ENCODE measurements at regions not wholly inside any gene's neighbourhood (a gene's known extent, or its start where the extent isn't known, plus 50 kb on each side); places are given as distances from the start of the nearest gene placed in this dataset.

GRCh38 chr4:141922236-141922635, 285.9 kb downstream of the IL15 start:
- no peak for DNase-seq (ENCODE audit: low spot score)

DNA sequence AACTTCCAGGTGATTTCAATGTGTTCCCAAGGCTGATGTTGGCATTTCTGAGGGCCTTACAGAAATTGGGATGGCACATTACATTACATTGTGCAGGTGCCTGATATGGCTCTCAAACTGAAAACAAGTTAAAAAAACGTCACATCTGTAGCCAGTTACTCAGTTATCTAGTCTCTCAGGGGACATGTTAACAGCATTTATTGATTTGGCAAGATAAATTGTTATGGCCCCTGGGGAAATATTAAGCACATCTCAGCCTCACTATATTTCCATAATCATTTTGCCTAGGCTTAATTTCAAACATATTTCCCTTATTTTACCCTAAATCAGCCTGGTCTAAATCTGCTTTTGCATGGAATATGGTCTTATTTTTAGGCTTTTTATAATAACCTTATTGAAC, 290.0 kb downstream of the IL15 start:
- DNase-seq (ENCODE audit: low spot score), result no peak

DNA sequence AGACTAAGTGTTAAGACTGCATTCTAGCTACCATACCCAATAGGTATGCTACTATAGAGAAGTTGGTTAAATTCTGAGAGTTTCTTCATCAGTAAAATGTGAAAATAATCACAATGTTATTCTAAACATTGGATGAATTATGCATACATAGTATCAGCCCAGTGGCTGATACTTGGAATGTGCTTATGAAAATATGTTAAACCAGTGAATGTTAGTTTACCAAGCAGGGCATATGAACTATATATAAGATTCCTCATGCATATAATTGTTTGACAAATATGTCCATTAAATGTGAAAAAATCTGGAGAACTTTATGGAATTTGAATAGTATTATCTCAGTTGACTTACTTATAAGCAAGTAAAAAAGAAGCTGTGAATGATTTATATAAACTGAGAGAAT, 296.1 kb downstream of the IL15 start:
- DNase-seq (ENCODE audit: low spot score), result no peak

GRCh38 chr4:141933978-141934377, 297.6 kb downstream of the IL15 start:
- no peak for DNase-seq (ENCODE audit: low spot score)

GRCh38 chr4:141955696-141956095, 319.3 kb downstream of the IL15 start:
- DNase-seq (ENCODE audit: low spot score), result no peak

- no peak for DNase-seq (ENCODE audit: low spot score)
Observed at GRCh38 chr4:141957416-141957815, 321.0 kb downstream of the IL15 start.

- DNase-seq (ENCODE audit: low spot score), result peak; percentile 57
Observed at GRCh38 chr4:141962486-141962885, 326.1 kb downstream of the IL15 start.

DNA sequence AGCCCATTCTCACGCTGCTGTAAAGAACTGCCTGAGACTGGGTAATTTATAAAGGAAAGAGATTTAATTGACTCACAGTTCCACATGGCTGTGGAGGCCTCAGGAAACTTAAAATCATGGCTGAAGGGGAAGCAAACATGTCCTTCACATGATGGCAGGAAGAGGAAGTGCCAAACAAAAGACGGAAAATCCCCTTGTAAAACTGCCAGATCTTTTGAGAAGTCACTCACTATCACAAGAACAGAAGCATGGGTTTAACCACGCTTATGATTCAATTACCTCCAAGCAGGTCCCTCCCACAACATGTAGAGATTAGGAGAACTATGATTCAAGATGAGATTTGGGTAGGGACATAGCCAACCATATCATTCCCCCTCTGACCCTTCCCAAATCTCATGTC, 335.5 kb downstream of the IL15 start:
- no peak for DNase-seq (ENCODE audit: low spot score)

- no peak for DNase-seq (ENCODE audit: low spot score)
Observed at GRCh38 chr4:141972950-141973349, 336.6 kb downstream of the IL15 start.

All from cerebellar cortex (tissue), 1 donor.